Thoracic aorta (tissue), 2 donors: ENCODE measurements at regions not wholly inside any gene's neighbourhood (a gene's known extent, or its start where the extent isn't known, plus 50 kb on each side); places are given as distances from the start of the nearest gene placed in this dataset.

ENCODE experiments used
- ATAC-seq: fragments of 150-250 bp; one replicate; pipeline ENCODE4 v1.8.0; 2017; ENCODE audit warnings: low read depth; ENCODE audit not compliant: insufficient number of reproducible peaks, low FRiP score
- DNase-seq: peaks from one replicate; pipeline ENCODE4 v3.0.0-alpha.2; 2020; ENCODE audit warnings: low spot score
- H3K27ac ChIP-seq, 2 donors: fragments of 200-600 bp; sonication (generic); 1 replicate in 1 of 2; 2 replicates in 1 of 2; pipeline ENCODE4 v1.5.1; 2016; ENCODE audit warnings: mild to moderate bottlenecking in 2 of 2, moderate library complexity in 2 of 2
- H3K27me3 ChIP-seq: fragments of 200-600 bp; sonication (generic); replicated peaks from 2 replicates; pipeline ENCODE4 v1.6.0; 2016; ENCODE audit warnings: mild to moderate bottlenecking; ENCODE audit not compliant: insufficient read depth
- H3K36me3 ChIP-seq: fragments of 200-600 bp; sonication (generic); one replicate; pipeline ENCODE4 v1.5.1; 2016
- H3K4me1 ChIP-seq, 2 donors: fragments of 200-600 bp; sonication (generic); 1 replicate in 1 of 2; 2 replicates in 1 of 2; pipeline versions ENCODE4 v1.5.1 to v1.6.0; 2016; ENCODE audit warnings: low read depth in 2 of 2, mild to moderate bottlenecking in 1 of 2; ENCODE audit not compliant: control insufficient read depth in 1 of 2
- H3K4me3 ChIP-seq: fragments of 200-600 bp; sonication (generic); 2 replicates; pipeline ENCODE4 v1.5.1; 2016; ENCODE audit warnings: mild to moderate bottlenecking
- H3K9me3 ChIP-seq: fragments of 200-600 bp; sonication (generic); 2 replicates; pipeline ENCODE4 v1.5.1; 2016
- CTCF ChIP-seq: fragments of 200-600 bp; sonication (generic); IDR thresholded peaks from one replicate; pipeline ENCODE4 v1.5.1; 2019; ENCODE audit warnings: antibody characterized with exemption

- H3K9me3 ChIP-seq: no peaks in the 10 kb centered on the region
Measured at GRCh38 chr1:221204055-221204833, 325.0 kb downstream of the HLX start.

GRCh38 chr1:221206076-221206475 is 326.8 kb downstream of the HLX start:
- DNase-seq: no peak

More at GRCh38 chr1:221204055-221204833, 325.0 kb downstream of the HLX start:
- Histone ChIP-seq H3K36me3 (no peaks in the 10 kb centered on the region), H3K4me3 (no peak overlapping the region), H3K4me1 (peaks cover 3 to 33% of the 10 kb centered on the region in 2 donors), H3K27ac (peak overlapping the region in 1 of 2 donors; percentile 29), H3K27me3 (no peaks in the 10 kb centered on the region)
- TF ChIP-seq CTCF: no peak
- ATAC-seq (no peak), DNase-seq (no peak)

GRCh38 chr1:221212926-221213325 is 333.7 kb downstream of the HLX start:
- H3K27me3 ChIP-seq: no peaks in the 10 kb centered on the region
- H3K4me3 ChIP-seq: no peak overlapping the region
- TF ChIP-seq CTCF: no peak
- H3K4me1 ChIP-seq: peaks cover 0 to 12% of the 10 kb centered on the region in 2 donors
- H3K27ac ChIP-seq: no peak overlapping the region
- no peaks in the 10 kb centered on the region for H3K36me3 ChIP-seq
- H3K9me3 ChIP-seq: no peaks in the 10 kb centered on the region
- ATAC-seq: no peak
- DNase-seq: no peak

More at GRCh38 chr1:221206076-221206475, 326.8 kb downstream of the HLX start:
- H3K27me3 ChIP-seq: no peaks in the 10 kb centered on the region
- H3K4me1 ChIP-seq: peaks cover 3 to 33% of the 10 kb centered on the region in 2 donors
- H3K9me3 ChIP-seq: no peaks in the 10 kb centered on the region
- no peak for TF ChIP-seq CTCF
- no peaks in the 10 kb centered on the region for H3K36me3 ChIP-seq
- H3K27ac ChIP-seq: no peak overlapping the region
- ATAC-seq: no peak
- H3K4me3 ChIP-seq: no peak overlapping the region

- Histone ChIP-seq H3K4me1 (peaks cover 0 to 16% of the 10 kb centered on the region in 2 donors), H3K27me3 (no peaks in the 10 kb centered on the region), H3K4me3 (no peak overlapping the region), H3K27ac (peak overlapping the region in 1 of 2 donors; percentile 22), H3K9me3 (no peaks in the 10 kb centered on the region), H3K36me3 (no peaks in the 10 kb centered on the region)
- no peak for DNase-seq
- no peak for TF ChIP-seq CTCF
- peak; percentile 66 for ATAC-seq
Measured at GRCh38 chr1:221217029-221217428, 337.8 kb downstream of the HLX start.

GRCh38 chr1:221223281-221223680 is 344.0 kb downstream of the HLX start:
- Histone ChIP-seq H3K27me3 (no peaks in the 10 kb centered on the region), H3K9me3 (peaks cover 15% of the 10 kb centered on the region), H3K4me3 (no peak overlapping the region), H3K4me1 (peaks cover 0 to under 1% of the 10 kb centered on the region in 2 donors), H3K27ac (no peak overlapping the region), H3K36me3 (no peaks in the 10 kb centered on the region)
- ATAC-seq (no peak), DNase-seq (no peak)
- TF ChIP-seq CTCF: no peak
